ENCODE measurements at regions not wholly inside any gene's neighbourhood (a gene's known extent, or its start where the extent isn't known, plus 50 kb on each side); places are given as distances from the start of the nearest gene placed in this dataset.
A peak's percentile ranks its signal among the peaks of the same experiment; 100 is the strongest.

GRCh38 chr13:32951580-32951979 lies 64.6 kb upstream of the KL start:
- TF ChIP-seq CTCF (conservative IDR thresholded peaks at IDR 0.05; ENCODE audit: low read depth, low read length) (no peak), EZH2 (IDR thresholded peaks at IDR 0.05; ENCODE audit: borderline replicate concordance, low read depth, low read length, poor library complexity, severe bottlenecking) (no peak)
- intact Hi-C loops (cut with micrococcal nuclease; ENCODE audit: unreplicated experiment) = no loop called here
- H3K27ac ChIP-seq (ENCODE audit: low read depth, low read length, poor library complexity, severe bottlenecking) = no peak overlapping the region

GRCh38 chr13:32955881-32956594 lies 60.2 kb upstream of the KL start:
- intact Hi-C loops (cut with micrococcal nuclease; ENCODE audit: unreplicated experiment) = no loop called here
- Histone ChIP-seq H3K27me3 (replicated peaks; ENCODE audit: insufficient read depth, low read depth, low read length, poor library complexity) (no peaks in the 10 kb centered on the region), H3K36me3 (ENCODE audit: insufficient read depth, low read length, poor library complexity, severe bottlenecking) (no peaks in the 10 kb centered on the region), H3K4me3 (ENCODE audit: low read depth, low read length, poor library complexity, severe bottlenecking) (no peak overlapping the region), H3K27ac (ENCODE audit: low read depth, low read length, poor library complexity, severe bottlenecking) (peak overlapping the region; percentile 35), H3K9me3 (ENCODE audit: low read depth, low read length, poor library complexity, severe bottlenecking) (no peaks in the 10 kb centered on the region), H3K4me1 (ENCODE audit: insufficient read depth, low read length, poor library complexity, severe bottlenecking) (peaks cover 17% of the 10 kb centered on the region)
- TF ChIP-seq EZH2 (IDR thresholded peaks at IDR 0.05; ENCODE audit: borderline replicate concordance, low read depth, low read length, poor library complexity, severe bottlenecking) (no peak), CTCF (conservative IDR thresholded peaks at IDR 0.05; ENCODE audit: low read depth, low read length) (no peak)
- DNase-seq (ENCODE audit: low spot score) = peak; percentile 80
- BruUV-seq (replicated peaks) = no TSS peak
- CTCF ChIA-PET = interaction anchor here (1.0 kb wide), 1 partner anchor 103 kb away, joined by 9 read pairs; no protein-coding TSS in a partner anchor
- POLR2A ChIA-PET (ENCODE audit: low non-redundant PET) = no interaction called here

More at GRCh38 chr13:32951580-32951979, 64.6 kb upstream of the KL start:
- Histone ChIP-seq H3K4me1 (ENCODE audit: insufficient read depth, low read length, poor library complexity, severe bottlenecking) (peaks cover 13% of the 10 kb centered on the region), H3K9me3 (ENCODE audit: low read depth, low read length, poor library complexity, severe bottlenecking) (no peaks in the 10 kb centered on the region), H3K36me3 (ENCODE audit: insufficient read depth, low read length, poor library complexity, severe bottlenecking) (no peaks in the 10 kb centered on the region), H3K27me3 (replicated peaks; ENCODE audit: insufficient read depth, low read depth, low read length, poor library complexity) (no peaks in the 10 kb centered on the region), H3K4me3 (ENCODE audit: low read depth, low read length, poor library complexity, severe bottlenecking) (no peak overlapping the region)
- DNase-seq (ENCODE audit: low spot score) = no peak
- BruUV-seq (replicated peaks) = no TSS peak
- ChIA-PET POLR2A (ENCODE audit: low non-redundant PET) (no interaction called here), CTCF (no interaction called here)

GRCh38 chr13:32956595-32956933 lies 59.7 kb upstream of the KL start:
- H3K36me3 ChIP-seq (ENCODE audit: insufficient read depth, low read length, poor library complexity, severe bottlenecking) = no peaks in the 10 kb centered on the region
- peaks cover 17% of the 10 kb centered on the region for H3K4me1 ChIP-seq (ENCODE audit: insufficient read depth, low read length, poor library complexity, severe bottlenecking)
- no peaks in the 10 kb centered on the region for H3K9me3 ChIP-seq (ENCODE audit: low read depth, low read length, poor library complexity, severe bottlenecking)
- TF ChIP-seq EZH2 (IDR thresholded peaks at IDR 0.05; ENCODE audit: borderline replicate concordance, low read depth, low read length, poor library complexity, severe bottlenecking) (no peak), CTCF (conservative IDR thresholded peaks at IDR 0.05; ENCODE audit: low read depth, low read length) (no peak)
- CTCF ChIA-PET = no interaction called here
- H3K4me3 ChIP-seq (ENCODE audit: low read depth, low read length, poor library complexity, severe bottlenecking) = no peak overlapping the region
- peak; percentile 17 for DNase-seq (ENCODE audit: low spot score)
- no TSS peak for BruUV-seq (replicated peaks)
- H3K27ac ChIP-seq (ENCODE audit: low read depth, low read length, poor library complexity, severe bottlenecking) = peak overlapping the region; percentile 31
- POLR2A ChIA-PET (ENCODE audit: low non-redundant PET) = no interaction called here
- H3K27me3 ChIP-seq (replicated peaks; ENCODE audit: insufficient read depth, low read depth, low read length, poor library complexity) = no peaks in the 10 kb centered on the region
- intact Hi-C loops (cut with micrococcal nuclease; ENCODE audit: unreplicated experiment) = no loop called here
